Esophagus squamous epithelium (tissue), 4 donors: ENCODE measurements at regions not wholly inside any gene's neighbourhood (a gene's known extent, or its start where the extent isn't known, plus 50 kb on each side); places are given as distances from the start of the nearest gene placed in this dataset.

ENCODE experiments used
- CTCF ChIP-seq, 6 experiments: fragments of 450-650 bp in 4 of 6; fragments of 200-600 bp in 2 of 6; sonication (generic) in 2 of 6; IDR thresholded peaks; one replicate each; pipeline ENCODE4 v1.5.1; 2016 to 2019; ENCODE audit warnings: antibody characterized with exemption in 6 of 6, mild to moderate bottlenecking in 4 of 6, moderate library complexity in 4 of 6
- POLR2A ChIP-seq, 4 donors: fragments of 450-650 bp; IDR thresholded peaks; one replicate each; pipeline ENCODE4 v1.6.1; 2017; ENCODE audit warnings: antibody characterized with exemption in 4 of 4, mild to moderate bottlenecking in 4 of 4, moderate library complexity in 3 of 4

DNA sequence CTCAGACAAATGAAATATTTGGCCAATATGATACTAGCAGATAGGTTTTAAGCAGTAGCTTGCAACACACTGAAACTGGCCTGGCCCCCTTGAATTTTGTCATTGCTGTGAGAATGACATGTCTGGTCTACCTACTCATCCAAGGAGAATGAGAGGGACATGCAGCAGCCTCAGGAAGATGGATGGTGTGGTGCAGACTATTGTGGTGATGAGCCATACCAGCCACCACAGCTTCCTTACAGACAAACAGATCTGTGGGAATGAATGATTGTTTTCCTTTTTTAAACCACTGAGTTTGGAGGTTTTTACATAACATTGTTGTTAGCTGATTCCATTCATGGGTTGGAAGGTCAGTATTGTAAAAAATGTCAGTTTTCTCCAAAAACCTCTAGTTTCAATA lies 133.7 kb upstream of the POU1F1 start:
- TF ChIP-seq POLR2A (IDR thresholded peaks at IDR 0.05) (no peak), CTCF (IDR thresholded peaks at IDR 0.05) (no peak)
